ENCODE measurements at regions not wholly inside any gene's neighbourhood (a gene's known extent, or its start where the extent isn't known, plus 50 kb on each side); places are given as distances from the start of the nearest gene placed in this dataset.

DNA sequence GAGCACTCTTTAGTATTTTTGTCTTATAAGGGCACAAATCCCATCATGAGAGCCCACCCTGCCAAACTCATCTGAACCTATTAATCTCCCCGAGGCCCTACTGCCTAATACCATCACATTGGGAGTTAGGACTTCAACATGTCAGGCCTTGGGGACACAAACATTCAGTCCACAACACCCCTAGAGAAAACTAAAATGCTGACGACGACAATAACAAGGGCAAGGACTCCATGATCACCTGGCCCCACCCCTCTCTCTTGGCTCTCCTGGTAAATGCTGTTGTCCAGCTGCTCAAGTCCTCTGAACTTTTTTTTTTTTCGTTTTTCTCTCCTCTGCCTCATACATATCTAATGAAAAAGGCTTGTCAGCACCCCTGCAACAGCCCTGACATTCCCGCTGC, 118.8 kb upstream of the MKI67 start:
- TF ChIP-seq CTCF (IDR thresholded peaks at IDR 0.05; ENCODE audit: extremely low read depth in 1 of 2, insufficient read depth in 1 of 2, low read depth in 1 of 2, low read length in 2 of 2) (no peak), MYC (IDR thresholded peaks at IDR 0.05; ENCODE audit: low read depth, low read length) (no peak), POLR2AphosphoS5 (IDR thresholded peaks at IDR 0.05; ENCODE audit: insufficient read depth, low read depth, low read length) (no peak), POLR2A (IDR thresholded peaks at IDR 0.05; ENCODE audit: low read depth, low read length) (no peak), EZH2 (IDR thresholded peaks at IDR 0.05; ENCODE audit: borderline replicate concordance, low read depth, low read length, severe bottlenecking) (no peak), GATA2 (IDR thresholded peaks at IDR 0.05; ENCODE audit: insufficient read depth, insufficient read length, low read depth, low read length) (no peak), MAX (IDR thresholded peaks at IDR 0.05; ENCODE audit: insufficient read depth, insufficient read length) (no peak), FOS (IDR thresholded peaks at IDR 0.05; ENCODE audit: borderline replicate concordance, insufficient read depth, low read length) (no peak), JUN (IDR thresholded peaks at IDR 0.05; ENCODE audit: borderline replicate concordance, insufficient read depth, insufficient read length, low read depth) (no peak)
